HL-60 (cell line): ENCODE measurements at regions not wholly inside any gene's neighbourhood (a gene's known extent, or its start where the extent isn't known, plus 50 kb on each side); places are given as distances from the start of the nearest gene placed in this dataset.

Source experiments
- DNase-seq, 2 experiments: peaks; one replicate each; pipeline ENCODE4 v3.0.0-alpha.2; 2010 to 2020; ENCODE audit warnings: low read depth in 1 of 2, low spot score in 1 of 2
- H3K27ac ChIP-seq: fragments of 250-450 bp; sonication (Bioruptor Pico); replicated peaks from 2 replicates; pipeline ENCODE4 v1.5.1; 2020; ENCODE audit warnings: mild to moderate bottlenecking, moderate library complexity
- H3K27me3 ChIP-seq: fragments of 250-450 bp; sonication (Bioruptor Pico); 2 replicates; pipeline ENCODE4 v1.5.1; 2021; ENCODE audit warnings: mild to moderate bottlenecking, moderate library complexity; ENCODE audit not compliant: insufficient read depth, poor library complexity, severe bottlenecking
- H3K4me3 ChIP-seq: replicated peaks from 2 replicates; pipeline ENCODE4 v1.5.1; 2011; ENCODE audit warnings: mild to moderate bottlenecking, control low read depth, low read length; ENCODE audit not compliant: insufficient read depth
- CTCF ChIP-seq: IDR thresholded peaks from one replicate; pipeline ENCODE4 v1.5.1; 2011; ENCODE audit warnings: low read length, control low read depth, inconsistent platforms; ENCODE audit not compliant: insufficient read depth
- GABPA ChIP-seq: IDR thresholded peaks from 2 replicates; pipeline ENCODE4 v1.6.1; 2012; ENCODE audit warnings: low read depth
- POLR2AphosphoS5 ChIP-seq: IDR thresholded peaks from 2 replicates; pipeline ENCODE4 v1.6.1; 2012; ENCODE audit warnings: low read depth
- SPI1 ChIP-seq: IDR thresholded peaks from 2 replicates; pipeline ENCODE4 v1.6.1; 2012; ENCODE audit warnings: low read depth, mild to moderate bottlenecking, borderline replicate concordance
- TF ChIP-seq, protein P1 (sequence below): IDR thresholded peaks from 2 replicates; pipeline ENCODE4 v1.6.1; 2012; ENCODE audit warnings: low read depth; ENCODE audit not compliant: insufficient replicate concordance

- no peaks in the 10 kb centered on the region for H3K27me3 ChIP-seq
- no peak overlapping the region for H3K27ac ChIP-seq
- no peak for DNase-seq
- no peak overlapping the region for H3K4me3 ChIP-seq
- TF ChIP-seq GABPA (no peak), POLR2AphosphoS5 (no peak), CTCF (no peak), SPI1 (no peak)
- TF ChIP-seq, protein P1, sequence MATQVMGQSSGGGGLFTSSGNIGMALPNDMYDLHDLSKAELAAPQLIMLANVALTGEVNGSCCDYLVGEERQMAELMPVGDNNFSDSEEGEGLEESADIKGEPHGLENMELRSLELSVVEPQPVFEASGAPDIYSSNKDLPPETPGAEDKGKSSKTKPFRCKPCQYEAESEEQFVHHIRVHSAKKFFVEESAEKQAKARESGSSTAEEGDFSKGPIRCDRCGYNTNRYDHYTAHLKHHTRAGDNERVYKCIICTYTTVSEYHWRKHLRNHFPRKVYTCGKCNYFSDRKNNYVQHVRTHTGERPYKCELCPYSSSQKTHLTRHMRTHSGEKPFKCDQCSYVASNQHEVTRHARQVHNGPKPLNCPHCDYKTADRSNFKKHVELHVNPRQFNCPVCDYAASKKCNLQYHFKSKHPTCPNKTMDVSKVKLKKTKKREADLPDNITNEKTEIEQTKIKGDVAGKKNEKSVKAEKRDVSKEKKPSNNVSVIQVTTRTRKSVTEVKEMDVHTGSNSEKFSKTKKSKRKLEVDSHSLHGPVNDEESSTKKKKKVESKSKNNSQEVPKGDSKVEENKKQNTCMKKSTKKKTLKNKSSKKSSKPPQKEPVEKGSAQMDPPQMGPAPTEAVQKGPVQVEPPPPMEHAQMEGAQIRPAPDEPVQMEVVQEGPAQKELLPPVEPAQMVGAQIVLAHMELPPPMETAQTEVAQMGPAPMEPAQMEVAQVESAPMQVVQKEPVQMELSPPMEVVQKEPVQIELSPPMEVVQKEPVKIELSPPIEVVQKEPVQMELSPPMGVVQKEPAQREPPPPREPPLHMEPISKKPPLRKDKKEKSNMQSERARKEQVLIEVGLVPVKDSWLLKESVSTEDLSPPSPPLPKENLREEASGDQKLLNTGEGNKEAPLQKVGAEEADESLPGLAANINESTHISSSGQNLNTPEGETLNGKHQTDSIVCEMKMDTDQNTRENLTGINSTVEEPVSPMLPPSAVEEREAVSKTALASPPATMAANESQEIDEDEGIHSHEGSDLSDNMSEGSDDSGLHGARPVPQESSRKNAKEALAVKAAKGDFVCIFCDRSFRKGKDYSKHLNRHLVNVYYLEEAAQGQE: no peak
Observed at GRCh38 chr9:86557918-86558317, 203.7 kb upstream of the TUT7 start.

GRCh38 chr9:86557063-86557766 lies 203.0 kb upstream of the TUT7 start:
- DNase-seq: no peak

GRCh38 chr9:86555661-86556060 lies 201.5 kb upstream of the TUT7 start:
- TF ChIP-seq POLR2AphosphoS5 (no peak), SPI1 (no peak), CTCF (no peak), GABPA (no peak)
- TF ChIP-seq, protein P1: no peak
- Histone ChIP-seq H3K4me3 (no peak overlapping the region), H3K27me3 (no peaks in the 10 kb centered on the region), H3K27ac (no peak overlapping the region)
- DNase-seq: no peak

More at GRCh38 chr9:86557063-86557766, 203.0 kb upstream of the TUT7 start:
- no peak overlapping the region for H3K27ac ChIP-seq
- TF ChIP-seq SPI1: no peak
- TF ChIP-seq, protein P1: no peak
- TF ChIP-seq CTCF: no peak
- TF ChIP-seq GABPA: no peak
- TF ChIP-seq POLR2AphosphoS5: no peak
- no peak overlapping the region for H3K4me3 ChIP-seq
- H3K27me3 ChIP-seq: no peaks in the 10 kb centered on the region
